GM18517 (cell line): ENCODE measurements at regions not wholly inside any gene's neighbourhood (a gene's known extent, or its start where the extent isn't known, plus 50 kb on each side); places are given as distances from the start of the nearest gene placed in this dataset.

Source experiments
- ATAC-seq: cut with Tn5 transposase; IDR thresholded peaks from one replicate; pipeline ENCODE4 v1.9.1; 2021; ENCODE audit warnings: mild to moderate bottlenecking, moderate library complexity; ENCODE audit not compliant: unreplicated experiment

- no peak for ATAC-seq
Observed at GRCh38 chr5:158082696-158083287, 223.8 kb upstream of the CLINT1 start.

DNA sequence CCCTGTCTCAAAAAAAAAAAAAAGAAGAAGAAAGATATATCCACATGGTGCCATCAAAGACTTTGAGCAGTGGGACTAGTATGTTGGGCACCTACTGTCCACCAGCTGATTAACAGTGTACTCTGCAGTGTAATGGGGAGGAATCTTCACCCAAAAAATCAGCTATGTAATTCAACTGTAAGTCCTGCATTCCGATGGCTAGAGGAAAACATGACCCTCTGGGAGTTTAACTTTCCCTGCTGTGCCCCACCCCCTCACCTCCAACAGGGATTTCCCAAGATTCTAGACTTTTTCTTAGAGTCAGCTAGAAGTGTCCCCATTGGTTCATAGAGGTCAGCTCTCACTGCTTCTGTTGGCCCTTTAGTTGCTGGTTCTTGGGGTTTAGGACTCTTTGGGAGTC is 221.2 kb upstream of the CLINT1 start:
- no peak for ATAC-seq

GRCh38 chr5:158079097-158079496 is 220.2 kb upstream of the CLINT1 start:
- no peak for ATAC-seq

DNA sequence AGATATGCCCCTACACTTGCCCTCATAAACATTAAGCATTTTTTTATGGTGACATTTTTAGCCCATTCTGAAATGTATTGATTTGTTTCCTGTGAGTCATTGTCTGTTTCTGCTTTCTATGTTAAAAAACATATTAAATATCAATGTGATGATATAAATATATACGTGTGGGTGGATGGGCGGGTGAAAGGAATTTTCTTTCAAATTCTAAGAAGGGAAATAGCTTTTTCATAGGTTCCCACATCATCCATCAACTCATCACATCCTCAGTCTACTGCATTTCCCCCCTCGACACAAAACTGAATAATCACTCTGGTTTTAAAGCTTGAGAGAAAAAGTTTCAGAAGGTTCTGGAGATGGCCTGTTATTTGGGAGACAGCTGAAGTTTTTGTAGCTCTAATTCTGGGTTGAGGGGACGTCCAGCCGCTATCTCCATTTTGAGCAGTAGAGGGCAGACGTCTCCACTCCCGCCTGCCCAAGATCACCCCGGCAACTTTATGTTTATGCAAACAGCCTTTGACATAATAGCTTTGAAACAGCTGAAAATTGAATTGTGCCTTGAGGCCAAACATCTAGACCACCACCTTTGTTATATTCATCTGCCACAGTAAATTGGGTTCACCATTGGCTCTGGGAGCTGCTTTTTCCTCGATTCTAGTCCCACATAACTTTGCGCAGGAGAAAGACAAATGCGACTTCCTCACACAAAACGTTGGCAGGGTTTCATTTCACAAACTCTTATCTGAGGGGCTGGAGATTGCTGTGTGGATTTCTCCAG is 216.2 kb upstream of the CLINT1 start:
- no peak for ATAC-seq

DNA sequence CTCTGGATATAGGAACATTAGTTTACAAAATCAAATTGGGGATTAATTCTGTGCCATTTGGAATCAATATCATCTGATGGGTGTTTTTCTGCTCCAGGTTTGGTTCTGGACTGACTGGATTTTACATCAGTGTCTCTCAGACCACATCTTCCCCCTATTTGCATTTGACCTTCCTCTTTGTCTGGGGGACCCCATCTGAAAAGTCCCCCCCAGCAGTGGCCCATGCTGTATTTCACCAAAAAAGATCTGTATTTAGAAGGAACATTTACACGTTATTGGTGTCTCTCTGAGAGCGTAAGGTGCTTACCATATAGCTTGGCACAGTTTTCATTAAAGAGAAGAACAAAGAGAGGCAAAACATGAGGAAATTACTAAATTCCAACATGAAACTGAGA is 215.6 kb upstream of the CLINT1 start:
- ATAC-seq = no peak

DNA sequence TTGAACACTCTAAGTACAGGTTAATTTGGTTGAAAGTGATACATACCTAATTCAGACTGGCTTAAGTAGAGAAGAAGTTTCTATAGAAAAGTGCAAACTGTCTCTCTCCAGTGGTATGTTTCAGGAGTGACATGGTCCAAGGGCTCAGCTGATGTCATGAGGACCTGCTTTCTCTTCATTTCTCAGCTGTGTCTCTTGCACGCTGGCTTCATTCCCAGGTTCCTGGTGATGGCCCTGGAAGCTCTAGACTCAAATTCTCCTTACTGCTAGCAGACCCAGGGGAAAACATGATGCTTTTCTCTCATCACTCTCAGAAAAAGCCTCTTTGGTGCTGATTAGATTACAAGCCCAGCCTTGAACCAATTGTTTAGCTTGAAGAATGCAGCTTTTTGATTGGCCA is 211.9 kb upstream of the CLINT1 start:
- no peak for ATAC-seq

- no peak for ATAC-seq
Observed at GRCh38 chr5:158069838-158070237, 210.9 kb upstream of the CLINT1 start.

DNA sequence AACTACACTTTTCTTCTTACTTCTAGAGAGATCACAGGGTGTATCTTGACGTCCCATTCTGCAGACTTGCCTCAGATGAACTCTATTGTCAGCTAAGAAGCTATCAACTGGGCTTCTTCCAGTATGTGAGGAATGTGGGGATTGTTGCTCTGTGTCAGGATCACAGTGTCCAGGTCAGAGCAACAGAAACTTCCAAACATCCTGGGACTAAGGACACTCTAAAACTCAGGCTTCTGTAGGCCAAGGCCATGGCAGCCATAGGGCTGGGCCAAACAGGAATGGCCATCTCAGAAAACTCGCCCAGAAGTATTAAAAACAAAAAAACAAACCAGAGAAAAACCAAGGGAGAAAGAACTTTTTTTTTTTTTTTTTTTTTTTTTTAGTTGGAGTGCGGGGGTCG is 210.0 kb upstream of the CLINT1 start:
- no peak for ATAC-seq

DNA sequence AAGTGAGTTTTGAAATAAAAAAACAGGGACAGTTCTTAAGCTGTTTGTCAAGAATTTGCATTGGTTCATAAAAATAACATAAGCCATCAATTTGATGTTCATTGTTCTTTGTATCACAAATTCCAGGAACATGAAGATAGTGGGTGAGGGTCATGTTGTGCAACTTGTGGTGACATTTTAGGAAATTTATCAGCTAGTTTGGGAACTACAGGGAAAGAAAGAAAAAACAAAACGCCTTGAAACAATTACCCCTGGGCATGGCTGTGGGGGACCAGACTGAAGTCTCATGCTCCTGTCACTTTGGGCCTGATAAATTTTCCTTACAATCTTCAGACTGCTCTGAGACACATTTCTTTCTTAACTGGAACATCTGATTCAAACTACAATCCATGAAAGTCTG is 207.1 kb upstream of the CLINT1 start:
- no peak for ATAC-seq

- ATAC-seq = no peak
Observed at GRCh38 chr5:158064334-158065123, 205.6 kb upstream of the CLINT1 start.

DNA sequence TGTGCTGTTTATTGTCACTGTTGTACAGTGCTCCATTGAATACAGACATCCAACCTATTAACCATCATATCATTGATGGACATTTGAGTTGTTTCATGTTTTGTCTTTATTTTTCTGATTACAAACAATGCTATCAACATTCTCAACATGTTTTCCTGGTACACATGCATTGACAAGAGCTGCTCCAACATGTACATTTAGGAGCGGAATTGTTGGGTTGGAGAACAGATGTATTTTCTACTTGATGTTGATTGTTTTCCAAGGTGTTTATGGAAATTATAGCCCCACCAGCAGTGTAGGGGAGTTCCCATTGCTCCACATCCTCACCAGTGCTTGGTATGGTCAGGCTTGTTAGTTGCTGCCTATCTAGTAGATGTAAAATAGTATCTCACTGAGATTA is 204.1 kb upstream of the CLINT1 start:
- no peak for ATAC-seq

DNA sequence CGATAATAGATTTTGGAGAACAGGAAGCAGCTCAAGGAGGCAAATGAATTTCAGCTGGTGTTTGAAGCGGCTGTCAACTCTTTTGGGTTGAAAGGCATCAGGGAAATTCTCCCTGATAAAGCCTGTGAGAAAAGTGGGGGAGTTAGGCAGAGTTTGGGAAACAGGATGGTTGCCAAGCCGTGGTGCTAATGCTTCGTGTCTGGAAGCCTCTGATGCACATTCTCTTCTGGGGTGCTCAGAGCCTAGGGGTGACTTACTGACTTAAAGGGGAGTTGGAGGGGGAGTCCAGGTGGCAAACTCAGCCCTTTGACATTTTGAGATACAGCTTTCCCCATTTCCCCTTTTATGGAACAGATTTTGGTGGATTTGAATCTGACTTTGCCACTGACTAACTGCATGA is 202.5 kb upstream of the CLINT1 start:
- no peak for ATAC-seq

DNA sequence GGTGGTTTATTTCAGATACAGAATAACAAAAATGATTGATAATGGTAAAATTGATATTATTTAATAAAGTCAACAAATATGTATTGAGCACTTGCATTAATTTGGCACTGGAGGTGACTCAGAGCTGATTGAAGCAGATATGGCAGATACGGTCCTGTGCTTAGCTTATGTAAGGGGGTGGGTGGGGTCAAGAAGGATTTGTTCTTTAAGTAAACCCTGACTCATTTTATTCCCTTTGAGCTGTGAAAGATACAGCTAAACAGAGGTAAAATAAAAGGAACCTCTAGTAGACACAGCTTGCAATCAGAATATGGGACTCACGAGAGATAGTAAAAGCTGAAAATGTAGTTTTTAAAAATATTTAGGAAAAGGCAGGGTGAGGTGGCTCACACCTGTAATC is 201.3 kb upstream of the CLINT1 start:
- no peak for ATAC-seq

- no peak for ATAC-seq
Observed at GRCh38 chr5:158058208-158059120, 199.5 kb upstream of the CLINT1 start.

DNA sequence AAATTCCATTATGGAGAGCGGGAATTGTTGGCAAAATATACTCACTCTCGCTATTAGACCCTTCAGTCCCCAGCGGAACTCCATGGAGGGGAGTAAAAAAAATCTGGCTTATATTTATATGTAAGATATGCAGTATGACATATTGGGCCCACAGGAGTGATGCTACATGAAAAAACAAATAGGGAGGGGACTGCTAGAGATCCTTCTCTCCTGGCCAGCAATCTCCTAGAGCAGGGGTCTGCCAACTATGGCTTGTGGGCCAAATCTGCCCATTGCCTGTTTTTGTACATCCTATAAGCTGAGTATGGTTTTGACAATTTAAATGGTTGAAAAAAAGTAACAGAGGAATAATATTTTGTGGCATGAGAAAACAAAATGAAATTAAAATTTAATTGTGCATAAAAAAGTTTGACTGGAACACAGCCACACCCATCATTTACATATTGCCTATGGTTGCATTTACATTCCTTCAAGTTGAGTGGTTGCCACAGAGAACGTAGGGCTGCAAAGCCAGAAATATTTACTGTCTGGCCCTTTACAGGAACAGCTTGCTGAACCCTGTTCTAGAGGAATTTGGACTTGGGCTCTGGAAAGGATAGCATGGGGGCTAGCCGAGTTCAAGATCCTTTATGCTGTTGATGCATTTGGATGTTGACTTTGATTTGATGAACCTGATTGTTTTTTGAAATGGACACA is 197.3 kb upstream of the CLINT1 start:
- ATAC-seq = no peak

GRCh38 chr5:158055111-158055501 is 196.2 kb upstream of the CLINT1 start:
- ATAC-seq = no peak

DNA sequence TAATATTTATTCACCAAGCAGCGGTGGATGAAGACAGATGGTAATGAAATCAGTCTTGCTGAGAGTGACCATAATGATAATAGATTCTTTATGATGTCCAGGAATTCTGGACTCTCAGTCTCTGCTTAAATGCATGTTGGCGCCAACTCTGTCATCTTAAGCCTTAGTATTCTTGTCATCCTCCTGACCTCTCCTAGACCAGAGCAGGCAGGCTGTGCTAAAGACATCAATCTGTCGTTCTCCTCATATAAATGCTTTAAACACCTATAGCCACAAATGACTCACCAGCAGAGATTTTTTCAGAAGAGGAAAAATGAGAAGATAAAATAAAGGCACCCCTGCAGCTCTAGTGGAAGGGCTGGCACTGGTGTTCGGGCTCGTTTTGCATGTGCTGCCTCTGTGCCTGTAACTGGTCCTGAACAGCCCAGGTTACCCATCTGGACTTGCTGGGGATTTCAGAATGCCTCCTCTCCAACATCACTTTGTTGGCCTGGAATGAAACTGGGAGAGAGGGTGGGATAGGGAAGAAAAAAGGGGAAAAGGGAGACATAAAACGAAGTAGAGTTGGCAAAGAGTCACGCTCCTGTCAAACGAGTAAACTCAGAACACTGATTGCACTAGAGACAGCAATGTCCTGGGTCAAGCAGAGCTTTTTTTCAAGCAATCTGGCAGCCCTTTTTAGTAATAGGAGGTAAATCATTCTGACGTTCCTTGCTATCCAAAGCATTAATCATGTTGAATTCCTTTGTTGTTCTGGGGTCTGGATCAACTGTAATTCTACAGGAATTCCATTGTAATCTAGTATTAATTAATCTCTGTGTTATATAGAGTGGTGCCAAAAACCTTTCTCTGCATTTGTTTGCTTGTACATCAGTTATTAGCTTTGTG is 195.5 kb upstream of the CLINT1 start:
- no peak for ATAC-seq

DNA sequence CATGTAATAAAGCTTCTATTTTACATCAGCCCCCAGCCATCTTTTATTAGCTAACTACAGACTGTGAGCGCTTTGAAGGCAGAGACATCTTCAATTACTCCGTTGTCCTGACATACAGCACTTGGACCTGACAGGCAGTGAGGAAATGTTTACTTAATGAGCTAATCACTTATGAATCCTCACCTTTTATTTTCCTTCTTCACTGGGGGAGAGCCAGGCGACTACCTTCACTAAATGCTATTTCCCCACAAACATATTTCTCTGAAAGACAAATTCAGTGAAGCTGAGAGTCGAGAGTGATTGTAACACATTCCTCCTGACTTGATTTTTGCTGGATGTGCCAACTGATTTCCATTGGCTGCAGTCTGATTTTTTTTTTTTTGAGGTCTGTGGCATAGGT is 192.1 kb upstream of the CLINT1 start:
- no peak for ATAC-seq

- ATAC-seq = no peak
Observed at GRCh38 chr5:158050421-158050820, 191.5 kb upstream of the CLINT1 start.
